SU-DHL-6 (cell line): ENCODE measurements at regions not wholly inside any gene's neighbourhood (a gene's known extent, or its start where the extent isn't known, plus 50 kb on each side); places are given as distances from the start of the nearest gene placed in this dataset.

ENCODE experiments used
- EZH2phosphoT487 ChIP-seq: fragments of 200-600 bp; sonication (generic), shearing (Covaris generic); conservative IDR thresholded peaks from 2 replicates; pipeline ENCODE4 v1.6.1; 2018; ENCODE audit warnings: mild to moderate bottlenecking, antibody characterized with exemption, low read length, moderate library complexity, mixed read lengths
- TF ChIP-seq, protein P1 (sequence below): fragments of 200-600 bp; sonication (generic); IDR thresholded peaks from one replicate; pipeline ENCODE4 v1.5.1; 2017; ENCODE audit warnings: antibody characterized with exemption, mild to moderate bottlenecking, low read length, moderate library complexity; ENCODE audit not compliant: insufficient read depth, poor library complexity, severe bottlenecking

DNA sequence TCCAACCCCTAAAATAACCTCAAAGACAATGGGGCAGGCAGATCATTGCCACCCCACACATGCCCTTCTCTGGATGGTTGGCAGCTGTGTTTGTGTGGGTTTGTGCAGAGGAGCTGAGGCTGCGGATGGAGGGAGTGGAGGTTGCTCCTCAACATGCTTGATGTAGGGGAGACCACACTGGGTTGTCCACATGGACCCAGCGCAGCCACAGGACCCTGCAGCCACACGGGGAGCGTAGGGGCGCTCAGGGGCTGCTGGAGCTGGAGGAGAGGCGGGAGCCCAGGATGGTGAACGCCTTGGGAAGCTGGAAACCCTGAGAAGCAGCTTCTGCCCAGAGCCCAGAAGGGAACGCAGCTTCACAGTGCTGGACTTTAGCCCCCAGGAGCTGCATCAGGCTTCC lies 56.3 kb upstream of the TMEM18 start:
- TF ChIP-seq, protein P1, sequence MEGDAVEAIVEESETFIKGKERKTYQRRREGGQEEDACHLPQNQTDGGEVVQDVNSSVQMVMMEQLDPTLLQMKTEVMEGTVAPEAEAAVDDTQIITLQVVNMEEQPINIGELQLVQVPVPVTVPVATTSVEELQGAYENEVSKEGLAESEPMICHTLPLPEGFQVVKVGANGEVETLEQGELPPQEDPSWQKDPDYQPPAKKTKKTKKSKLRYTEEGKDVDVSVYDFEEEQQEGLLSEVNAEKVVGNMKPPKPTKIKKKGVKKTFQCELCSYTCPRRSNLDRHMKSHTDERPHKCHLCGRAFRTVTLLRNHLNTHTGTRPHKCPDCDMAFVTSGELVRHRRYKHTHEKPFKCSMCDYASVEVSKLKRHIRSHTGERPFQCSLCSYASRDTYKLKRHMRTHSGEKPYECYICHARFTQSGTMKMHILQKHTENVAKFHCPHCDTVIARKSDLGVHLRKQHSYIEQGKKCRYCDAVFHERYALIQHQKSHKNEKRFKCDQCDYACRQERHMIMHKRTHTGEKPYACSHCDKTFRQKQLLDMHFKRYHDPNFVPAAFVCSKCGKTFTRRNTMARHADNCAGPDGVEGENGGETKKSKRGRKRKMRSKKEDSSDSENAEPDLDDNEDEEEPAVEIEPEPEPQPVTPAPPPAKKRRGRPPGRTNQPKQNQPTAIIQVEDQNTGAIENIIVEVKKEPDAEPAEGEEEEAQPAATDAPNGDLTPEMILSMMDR, result no peak
- no peak for TF ChIP-seq EZH2phosphoT487
